Nephron (organoid): ENCODE measurements at regions not wholly inside any gene's neighbourhood (a gene's known extent, or its start where the extent isn't known, plus 50 kb on each side); places are given as distances from the start of the nearest gene placed in this dataset.

ENCODE experiments used
- H3K27ac Mint-ChIP-seq, 3 experiments: 2 replicates each; pipeline ENCODE4 v1.8.0; 2020; ENCODE audit warnings: mixed read lengths in 3 of 3, mild to moderate bottlenecking in 2 of 3, moderate library complexity in 1 of 3
- H3K27me3 Mint-ChIP-seq: 2 replicates; pipeline ENCODE4 v1.8.0; 2021; ENCODE audit warnings: low read depth, mild to moderate bottlenecking, moderate library complexity, mixed read lengths
- H3K36me3 Mint-ChIP-seq: 2 replicates; pipeline ENCODE4 v1.8.0; 2020; ENCODE audit warnings: low read depth, mixed read lengths
- H3K4me1 Mint-ChIP-seq: 2 replicates; pipeline ENCODE4 v1.8.0; 2020; ENCODE audit warnings: mixed read lengths
- H3K4me3 Mint-ChIP-seq, 3 experiments: 2 replicates each; pipeline ENCODE4 v1.8.0; 2020; ENCODE audit warnings: mild to moderate bottlenecking in 3 of 3, mixed read lengths in 3 of 3, moderate library complexity in 2 of 3
- H3K9me3 Mint-ChIP-seq: 2 replicates; pipeline ENCODE4 v1.8.0; 2020; ENCODE audit warnings: mixed read lengths
- CTCF ChIP-seq, 3 experiments: fragments of 200-600 bp; sonication (generic); IDR thresholded peaks; one replicate each; pipeline ENCODE4 v1.5.0; 2021; ENCODE audit warnings: antibody characterized with exemption in 3 of 3; ENCODE audit not compliant: unreplicated experiment in 3 of 3

- Mint-ChIP-seq H3K36me3 (no peaks in the 10 kb centered on the region), H3K27me3 (no peaks in the 10 kb centered on the region), H3K9me3 (peaks cover 6% of the 10 kb centered on the region), H3K27ac (no peak overlapping the region), H3K4me1 (no peaks in the 10 kb centered on the region), H3K4me3 (no peak overlapping the region)
- no peak for TF ChIP-seq CTCF (IDR thresholded peaks at IDR 0.05; ENCODE audit: unreplicated experiment in 3 of 3)
These were observed 122.0 kb upstream of the ATP10A start for GRCh38 chr15:25985165-25985564.

- Mint-ChIP-seq H3K36me3 (no peaks in the 10 kb centered on the region), H3K27ac (no peak overlapping the region), H3K4me3 (no peak overlapping the region), H3K9me3 (peaks cover 6% of the 10 kb centered on the region), H3K27me3 (no peaks in the 10 kb centered on the region), H3K4me1 (no peaks in the 10 kb centered on the region)
- TF ChIP-seq CTCF (IDR thresholded peaks at IDR 0.05; ENCODE audit: unreplicated experiment in 3 of 3): no peak
These were observed 119.6 kb upstream of the ATP10A start for GRCh38 chr15:25982736-25983135.

GRCh38 chr15:25981114-25981513 lies 118.0 kb upstream of the ATP10A start:
- H3K27me3 Mint-ChIP-seq: no peaks in the 10 kb centered on the region
- H3K4me3 Mint-ChIP-seq: no peak overlapping the region
- H3K9me3 Mint-ChIP-seq: peaks cover 6% of the 10 kb centered on the region
- TF ChIP-seq CTCF (IDR thresholded peaks at IDR 0.05; ENCODE audit: unreplicated experiment in 3 of 3): no peak
- no peak overlapping the region for H3K27ac Mint-ChIP-seq
- no peaks in the 10 kb centered on the region for H3K4me1 Mint-ChIP-seq
- H3K36me3 Mint-ChIP-seq: no peaks in the 10 kb centered on the region

GRCh38 chr15:25972141-25972675 lies 109.1 kb upstream of the ATP10A start:
- no peak overlapping the region for H3K4me3 Mint-ChIP-seq
- TF ChIP-seq CTCF (IDR thresholded peaks at IDR 0.05; ENCODE audit: unreplicated experiment in 3 of 3): no peak
- peaks cover 3% of the 10 kb centered on the region for H3K9me3 Mint-ChIP-seq
- peak overlapping the region in 1 of 3 experiments; percentile 43 for H3K27ac Mint-ChIP-seq
- no peaks in the 10 kb centered on the region for H3K27me3 Mint-ChIP-seq
- no peaks in the 10 kb centered on the region for H3K36me3 Mint-ChIP-seq
- peaks cover 4% of the 10 kb centered on the region for H3K4me1 Mint-ChIP-seq

GRCh38 chr15:25971053-25971452 lies 107.9 kb upstream of the ATP10A start:
- no peaks in the 10 kb centered on the region for H3K27me3 Mint-ChIP-seq
- TF ChIP-seq CTCF (IDR thresholded peaks at IDR 0.05; ENCODE audit: unreplicated experiment in 3 of 3): no peak
- H3K36me3 Mint-ChIP-seq: no peaks in the 10 kb centered on the region
- no peak overlapping the region for H3K4me3 Mint-ChIP-seq
- H3K9me3 Mint-ChIP-seq: peaks cover 3% of the 10 kb centered on the region
- peaks cover 4% of the 10 kb centered on the region for H3K4me1 Mint-ChIP-seq
- H3K27ac Mint-ChIP-seq: peak overlapping the region in 2 of 3 experiments; percentile 7 to 59

- peak overlapping the region in 2 of 3 experiments; percentile 30 to 49 for H3K27ac Mint-ChIP-seq
- no peak for TF ChIP-seq CTCF (IDR thresholded peaks at IDR 0.05; ENCODE audit: unreplicated experiment in 3 of 3)
- peaks cover 4% of the 10 kb centered on the region for H3K4me1 Mint-ChIP-seq
- H3K27me3 Mint-ChIP-seq: no peaks in the 10 kb centered on the region
- no peaks in the 10 kb centered on the region for H3K36me3 Mint-ChIP-seq
- H3K9me3 Mint-ChIP-seq: no peaks in the 10 kb centered on the region
- H3K4me3 Mint-ChIP-seq: no peak overlapping the region
These were observed 106.8 kb upstream of the ATP10A start for GRCh38 chr15:25969886-25970285.
